Stomach smooth muscle (tissue), 2 donors: ENCODE measurements at regions not wholly inside any gene's neighbourhood (a gene's known extent, or its start where the extent isn't known, plus 50 kb on each side); places are given as distances from the start of the nearest gene placed in this dataset.
"Not testable (repeated sequence)": the region's sequence is repeated elsewhere in the genome, so short reads cannot be mapped to it uniquely, and the experiment has no call there.

ENCODE experiments used
- H3K27ac ChIP-seq: one replicate; pipeline ENCODE4 v1.7.0; 2013; ENCODE audit warnings: mild to moderate bottlenecking, low read length, inconsistent platforms
- H3K27me3 ChIP-seq, 2 donors: one replicate each; pipeline ENCODE4 v1.7.0; 2013; ENCODE audit warnings: low read length in 2 of 2; ENCODE audit not compliant: insufficient read depth in 2 of 2, control insufficient read depth in 1 of 2
- H3K36me3 ChIP-seq, 2 donors: one replicate each; pipeline ENCODE4 v1.7.0; 2013; ENCODE audit warnings: low read length in 2 of 2; ENCODE audit not compliant: control insufficient read depth in 2 of 2, insufficient read depth in 2 of 2
- H3K4me1 ChIP-seq: one replicate; pipeline ENCODE4 v1.7.0; 2013; ENCODE audit warnings: low read length; ENCODE audit not compliant: control insufficient read depth, insufficient read depth
- H3K4me3 ChIP-seq, 2 donors: one replicate each; pipeline ENCODE4 v1.7.0; 2013; ENCODE audit warnings: low read length in 2 of 2
- H3K9ac ChIP-seq, 2 donors: one replicate each; pipeline ENCODE4 v1.7.0; 2013; ENCODE audit warnings: low read length in 2 of 2, mild to moderate bottlenecking in 1 of 2
- H3K9me3 ChIP-seq, 2 donors: one replicate each; pipeline ENCODE4 v1.7.0; 2013; ENCODE audit warnings: low read length in 2 of 2; ENCODE audit not compliant: control insufficient read depth in 2 of 2
- donor health status: healthy.
- donor health status: Pancreatic carcinoma.

DNA sequence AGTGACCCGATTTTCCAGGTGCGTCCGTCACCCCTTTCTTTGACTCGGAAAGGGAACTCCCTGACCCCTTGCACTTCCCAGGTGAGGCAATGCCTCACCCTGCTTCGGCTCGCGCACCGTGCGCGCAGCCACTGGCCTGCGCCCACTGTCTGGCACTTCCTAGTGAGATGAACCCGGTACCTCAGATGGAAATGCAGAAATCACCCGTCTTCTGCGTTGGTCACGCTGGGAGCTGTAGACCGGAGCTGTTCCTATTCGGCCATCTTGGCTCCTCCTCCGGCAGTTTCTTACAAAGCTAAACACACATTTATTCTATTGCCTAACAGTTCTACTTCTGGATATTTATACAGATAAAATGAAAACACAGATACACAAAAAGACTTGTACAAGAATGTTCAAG, 527.6 kb upstream of the LRRN3 start:
- H3K36me3 ChIP-seq, H3K4me1 ChIP-seq, H3K27me3 ChIP-seq, H3K4me3 ChIP-seq, H3K9me3 ChIP-seq, H3K9ac ChIP-seq, H3K27ac ChIP-seq: not testable (repeated sequence)

DNA sequence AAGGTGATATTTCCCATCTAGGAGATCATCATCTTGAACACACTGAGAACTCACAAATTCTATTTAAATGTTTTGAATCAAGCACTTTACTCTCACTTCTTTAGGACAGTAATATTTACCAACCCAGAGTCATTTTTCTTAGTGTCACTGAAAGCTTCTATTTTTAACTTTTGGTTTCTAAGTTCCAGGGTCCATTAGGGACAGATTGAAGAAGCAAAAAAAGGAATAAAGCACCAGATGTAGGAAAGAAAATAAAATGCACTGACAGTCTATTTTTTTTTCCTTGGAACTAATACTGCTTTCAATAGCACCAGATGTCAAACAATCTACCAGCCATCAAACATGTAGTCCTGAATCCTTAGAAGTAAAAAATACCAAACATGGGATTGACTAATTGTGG, 526.7 kb upstream of the LRRN3 start:
- no peaks in the 10 kb centered on the region for H3K4me1 ChIP-seq

DNA sequence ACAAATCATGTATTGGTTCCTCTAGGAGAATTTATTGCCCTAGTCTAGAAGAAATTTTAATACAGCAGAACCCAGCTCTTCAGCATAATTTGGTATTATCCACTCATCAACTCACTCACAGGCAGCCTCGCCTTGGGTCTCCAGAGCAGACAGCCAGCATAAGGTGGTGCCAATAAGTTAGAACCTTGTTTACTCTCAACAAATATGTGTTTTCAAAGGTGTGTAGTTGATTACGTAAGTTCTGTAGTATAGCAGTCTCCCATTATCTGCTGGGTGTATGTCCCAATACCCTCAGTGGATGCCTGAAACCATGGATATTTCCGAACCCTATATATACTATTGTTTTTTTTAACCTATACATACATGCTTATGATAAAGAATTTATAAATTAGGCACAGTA, 522.5 kb upstream of the LRRN3 start:
- Histone ChIP-seq H3K9me3 (no peaks in the 10 kb centered on the region), H3K9ac (no peak overlapping the region), H3K4me3 (no peak overlapping the region), H3K27ac (no peak overlapping the region), H3K4me1 (no peaks in the 10 kb centered on the region), H3K36me3 (no peaks in the 10 kb centered on the region), H3K27me3 (no peaks in the 10 kb centered on the region)

More for the DNA sequence above, 526.7 kb upstream of the LRRN3 start:
- Histone ChIP-seq H3K9ac (no peak overlapping the region), H3K27ac (no peak overlapping the region), H3K4me3 (no peak overlapping the region), H3K27me3 (no peaks in the 10 kb centered on the region), H3K36me3 (no peaks in the 10 kb centered on the region), H3K9me3 (no peaks in the 10 kb centered on the region)

- no peak overlapping the region for H3K9ac ChIP-seq
Measured at GRCh38 chr7:110568932-110569331, 522.0 kb upstream of the LRRN3 start.

GRCh38 chr7:110569486-110570205, 521.3 kb upstream of the LRRN3 start:
- H3K27me3 ChIP-seq: no peaks in the 10 kb centered on the region
- H3K9ac ChIP-seq: no peak overlapping the region
- H3K36me3 ChIP-seq: no peaks in the 10 kb centered on the region
- H3K27ac ChIP-seq: no peak overlapping the region
- no peaks in the 10 kb centered on the region for H3K9me3 ChIP-seq
- H3K4me1 ChIP-seq: no peaks in the 10 kb centered on the region
- H3K4me3 ChIP-seq: no peak overlapping the region

More at GRCh38 chr7:110568932-110569331, 522.0 kb upstream of the LRRN3 start:
- H3K4me1 ChIP-seq: no peaks in the 10 kb centered on the region
- H3K27me3 ChIP-seq: no peaks in the 10 kb centered on the region
- H3K4me3 ChIP-seq: no peak overlapping the region
- H3K27ac ChIP-seq: no peak overlapping the region
- no peaks in the 10 kb centered on the region for H3K9me3 ChIP-seq
- H3K36me3 ChIP-seq: no peaks in the 10 kb centered on the region

- no peaks in the 10 kb centered on the region for H3K9me3 ChIP-seq
- no peaks in the 10 kb centered on the region for H3K4me1 ChIP-seq
- H3K4me3 ChIP-seq: no peak overlapping the region
- no peaks in the 10 kb centered on the region for H3K27me3 ChIP-seq
- no peak overlapping the region for H3K27ac ChIP-seq
- no peak overlapping the region for H3K9ac ChIP-seq
- H3K36me3 ChIP-seq: no peaks in the 10 kb centered on the region
Measured at GRCh38 chr7:110573862-110574528, 516.9 kb upstream of the LRRN3 start.

- Histone ChIP-seq H3K9ac (no peak overlapping the region), H3K9me3 (no peaks in the 10 kb centered on the region), H3K4me3 (no peak overlapping the region), H3K4me1 (no peaks in the 10 kb centered on the region), H3K27me3 (no peaks in the 10 kb centered on the region), H3K36me3 (no peaks in the 10 kb centered on the region), H3K27ac (no peak overlapping the region)
Measured at GRCh38 chr7:110587294-110587693, 503.6 kb upstream of the LRRN3 start.

GRCh38 chr7:110590415-110590814, 500.5 kb upstream of the LRRN3 start:
- H3K4me3 ChIP-seq: no peak overlapping the region
- no peaks in the 10 kb centered on the region for H3K4me1 ChIP-seq
- no peaks in the 10 kb centered on the region for H3K9me3 ChIP-seq
- no peaks in the 10 kb centered on the region for H3K36me3 ChIP-seq
- H3K27me3 ChIP-seq: no peaks in the 10 kb centered on the region
- H3K27ac ChIP-seq: no peak overlapping the region
- no peak overlapping the region for H3K9ac ChIP-seq

DNA sequence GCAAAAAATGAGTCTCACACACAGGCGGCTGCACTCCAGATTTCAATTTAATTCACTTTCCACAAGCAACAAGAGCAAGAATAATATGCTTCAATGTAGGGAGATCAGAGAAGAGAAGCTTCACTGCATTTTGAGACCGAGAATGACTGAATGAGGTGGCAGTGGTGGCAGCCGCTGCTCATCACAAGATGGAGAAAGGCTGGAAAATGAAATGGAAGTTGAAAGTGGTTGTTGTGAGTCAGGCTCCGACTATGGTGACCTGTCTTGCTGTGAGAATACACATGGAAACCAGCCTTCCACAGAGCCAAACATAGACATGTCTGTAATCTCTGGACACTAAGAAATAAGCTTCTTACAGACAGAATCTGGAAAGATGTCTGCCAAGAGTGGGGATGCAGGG, 499.6 kb upstream of the LRRN3 start:
- Histone ChIP-seq H3K27me3 (no peaks in the 10 kb centered on the region), H3K27ac (no peak overlapping the region), H3K9me3 (no peaks in the 10 kb centered on the region), H3K36me3 (no peaks in the 10 kb centered on the region), H3K4me1 (no peaks in the 10 kb centered on the region), H3K9ac (no peak overlapping the region), H3K4me3 (no peak overlapping the region)

GRCh38 chr7:110592557-110592956, 498.4 kb upstream of the LRRN3 start:
- no peak overlapping the region for H3K27ac ChIP-seq
- no peaks in the 10 kb centered on the region for H3K36me3 ChIP-seq
- H3K9ac ChIP-seq: no peak overlapping the region
- no peaks in the 10 kb centered on the region for H3K27me3 ChIP-seq
- no peak overlapping the region for H3K4me3 ChIP-seq
- H3K4me1 ChIP-seq: no peaks in the 10 kb centered on the region
- no peaks in the 10 kb centered on the region for H3K9me3 ChIP-seq

GRCh38 chr7:110593355-110593754, 497.6 kb upstream of the LRRN3 start:
- H3K9me3 ChIP-seq: no peaks in the 10 kb centered on the region
- H3K4me3 ChIP-seq: no peak overlapping the region
- no peak overlapping the region for H3K27ac ChIP-seq
- no peak overlapping the region for H3K9ac ChIP-seq
- no peaks in the 10 kb centered on the region for H3K27me3 ChIP-seq
- H3K4me1 ChIP-seq: no peaks in the 10 kb centered on the region
- no peaks in the 10 kb centered on the region for H3K36me3 ChIP-seq
